ENCODE measurements at regions not wholly inside any gene's neighbourhood (a gene's known extent, or its start where the extent isn't known, plus 50 kb on each side); places are given as distances from the start of the nearest gene placed in this dataset.

DNA sequence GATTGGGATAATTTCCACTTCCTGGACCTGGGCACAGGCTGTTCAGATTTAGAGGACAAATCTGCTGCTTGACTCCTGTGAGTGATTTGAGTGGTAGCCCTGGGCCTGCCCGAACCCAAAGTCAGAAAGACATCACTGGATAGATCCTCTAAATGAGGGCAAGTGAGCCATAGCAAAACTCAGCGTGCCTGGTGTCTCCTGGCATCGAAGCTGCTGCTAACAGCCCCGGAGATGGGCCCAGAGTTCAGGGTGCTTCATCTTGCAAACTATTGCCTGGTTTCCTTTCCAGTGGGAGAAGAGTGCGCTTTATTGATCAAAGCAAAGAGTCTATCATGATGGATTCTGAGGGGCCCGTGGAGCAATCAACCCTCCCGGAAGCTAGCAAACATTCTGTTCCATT is 153.1 kb upstream of the KLHL29 start:
- TF ChIP-seq, protein P1, sequence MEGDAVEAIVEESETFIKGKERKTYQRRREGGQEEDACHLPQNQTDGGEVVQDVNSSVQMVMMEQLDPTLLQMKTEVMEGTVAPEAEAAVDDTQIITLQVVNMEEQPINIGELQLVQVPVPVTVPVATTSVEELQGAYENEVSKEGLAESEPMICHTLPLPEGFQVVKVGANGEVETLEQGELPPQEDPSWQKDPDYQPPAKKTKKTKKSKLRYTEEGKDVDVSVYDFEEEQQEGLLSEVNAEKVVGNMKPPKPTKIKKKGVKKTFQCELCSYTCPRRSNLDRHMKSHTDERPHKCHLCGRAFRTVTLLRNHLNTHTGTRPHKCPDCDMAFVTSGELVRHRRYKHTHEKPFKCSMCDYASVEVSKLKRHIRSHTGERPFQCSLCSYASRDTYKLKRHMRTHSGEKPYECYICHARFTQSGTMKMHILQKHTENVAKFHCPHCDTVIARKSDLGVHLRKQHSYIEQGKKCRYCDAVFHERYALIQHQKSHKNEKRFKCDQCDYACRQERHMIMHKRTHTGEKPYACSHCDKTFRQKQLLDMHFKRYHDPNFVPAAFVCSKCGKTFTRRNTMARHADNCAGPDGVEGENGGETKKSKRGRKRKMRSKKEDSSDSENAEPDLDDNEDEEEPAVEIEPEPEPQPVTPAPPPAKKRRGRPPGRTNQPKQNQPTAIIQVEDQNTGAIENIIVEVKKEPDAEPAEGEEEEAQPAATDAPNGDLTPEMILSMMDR (conservative IDR thresholded peaks at IDR 0.05; ENCODE audit: low read length): no peak
- H3K4me3 ChIP-seq (ENCODE audit: low read length): no peak overlapping the region
- DNase-seq (ENCODE audit: low read depth): no peak

DNA sequence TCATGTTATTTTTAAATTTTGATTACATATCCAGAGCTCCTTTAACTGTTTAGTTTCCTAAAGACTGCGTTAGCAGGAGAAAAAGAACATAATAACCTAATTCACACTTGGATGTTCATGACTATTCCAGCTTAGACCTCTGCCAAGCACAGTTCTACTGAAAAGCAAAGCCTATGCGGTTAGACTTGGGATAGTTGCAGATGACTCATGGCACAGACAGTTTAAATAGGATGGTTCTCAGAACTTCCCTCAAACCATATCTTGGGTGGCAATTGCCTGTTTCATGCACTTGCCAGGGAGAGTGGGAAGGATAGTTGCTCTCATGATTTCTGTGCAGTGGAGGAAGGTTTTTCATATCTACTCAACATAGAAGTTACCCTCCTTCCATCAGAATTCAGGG is 149.7 kb upstream of the KLHL29 start:
- TF ChIP-seq, protein P1 (conservative IDR thresholded peaks at IDR 0.05; ENCODE audit: low read length): no peak
- DNase-seq (ENCODE audit: low read depth): peak; percentile 52
- H3K4me3 ChIP-seq (ENCODE audit: low read length): no peak overlapping the region

DNA sequence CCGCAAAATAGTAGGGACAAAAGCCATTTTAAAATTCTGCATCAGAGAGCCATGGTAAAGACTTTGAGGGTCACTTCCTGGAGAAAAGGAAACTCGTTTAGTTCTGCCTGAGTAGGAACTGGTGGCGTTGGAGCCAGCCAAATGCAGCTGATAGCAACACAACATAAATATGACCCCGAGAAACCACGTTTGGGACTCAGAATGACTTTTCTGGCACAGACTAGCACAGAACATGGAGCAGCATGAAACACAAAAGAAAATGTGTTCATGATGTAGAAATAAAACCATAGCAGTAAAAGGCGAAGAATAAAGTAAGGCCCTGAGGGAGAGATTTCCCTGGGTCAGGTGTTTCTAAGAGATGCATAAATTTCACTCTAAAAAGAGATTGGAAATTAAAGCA is 149.2 kb upstream of the KLHL29 start:
- no peak overlapping the region for H3K4me3 ChIP-seq (ENCODE audit: low read length)
- no peak for DNase-seq (ENCODE audit: low read depth)
- TF ChIP-seq, protein P1 (conservative IDR thresholded peaks at IDR 0.05; ENCODE audit: low read length): no peak

DNA sequence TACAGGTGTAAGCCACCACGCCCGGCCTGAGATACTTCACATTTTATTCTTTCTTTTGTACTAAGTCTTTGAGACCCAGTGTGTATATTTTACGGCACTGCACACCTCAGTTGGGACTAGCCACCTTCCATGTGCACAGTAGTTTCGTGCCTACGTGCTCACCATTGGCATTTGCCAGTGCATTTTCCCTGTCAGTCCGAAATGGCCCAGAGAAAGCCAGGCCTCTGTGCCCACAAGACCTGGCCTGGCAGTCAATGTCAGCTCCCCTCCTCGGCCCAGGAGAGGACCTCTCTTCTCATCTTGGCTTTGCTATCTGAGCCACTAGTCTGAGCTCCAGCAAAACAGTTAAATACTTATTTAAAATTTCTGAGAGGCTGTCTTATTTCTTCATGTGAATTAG is 147.8 kb upstream of the KLHL29 start:
- DNase-seq (ENCODE audit: low read depth): no peak
- TF ChIP-seq, protein P1 (conservative IDR thresholded peaks at IDR 0.05; ENCODE audit: low read length): no peak
- no peak overlapping the region for H3K4me3 ChIP-seq (ENCODE audit: low read length)

DNA sequence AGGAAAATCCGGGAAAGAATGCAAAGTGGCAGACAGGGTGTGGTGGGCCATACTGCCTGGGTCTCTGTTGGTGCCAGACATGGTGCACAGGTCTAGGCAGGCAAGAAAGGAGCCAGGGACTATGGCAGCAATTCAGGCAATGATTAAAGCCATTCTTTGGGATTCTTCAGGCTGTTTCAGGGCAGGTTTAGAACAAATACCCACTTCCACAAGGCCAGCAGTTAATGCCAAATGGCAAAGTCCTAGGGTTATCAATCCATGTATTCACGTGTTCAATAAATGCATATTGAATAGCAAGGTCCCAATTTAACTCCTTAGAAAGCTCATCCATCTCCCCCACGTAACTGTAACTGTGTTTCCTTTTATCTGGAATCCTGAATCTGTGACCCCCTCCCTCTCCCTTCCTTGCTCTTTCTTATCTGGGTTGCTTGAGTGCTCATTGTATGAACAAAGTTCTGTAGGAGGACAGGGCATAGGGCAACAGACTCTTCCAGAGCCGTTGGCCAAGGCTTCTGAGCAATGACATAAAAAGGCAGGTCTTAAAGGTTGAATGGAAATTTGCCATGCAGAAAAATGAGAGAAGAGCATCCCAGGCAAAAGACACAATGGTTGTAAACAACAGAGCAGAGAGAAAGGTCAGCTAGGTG is 146.8 kb upstream of the KLHL29 start:
- H3K4me3 ChIP-seq (ENCODE audit: low read length): no peak overlapping the region
- DNase-seq (ENCODE audit: low read depth): no peak
- TF ChIP-seq, protein P1 (conservative IDR thresholded peaks at IDR 0.05; ENCODE audit: low read length): no peak

DNA sequence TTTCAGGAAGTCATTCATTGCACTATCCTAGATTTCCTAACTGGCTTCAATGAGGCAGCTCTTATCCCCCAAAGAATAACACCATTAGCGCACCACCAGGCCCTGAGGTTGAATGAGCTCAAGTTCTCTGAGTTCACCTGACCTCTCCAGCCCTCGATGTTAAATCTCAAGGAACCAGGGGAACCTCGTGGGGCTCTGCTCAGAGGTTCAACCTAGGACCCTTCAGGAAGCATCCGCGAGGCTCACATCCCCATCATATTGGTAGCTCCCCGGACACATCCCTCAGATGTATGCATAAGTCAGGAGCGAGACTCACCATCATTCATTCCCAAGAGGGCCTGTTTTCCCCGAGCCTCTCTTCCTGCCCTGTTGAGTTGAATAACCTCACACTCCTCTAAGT is 145.6 kb upstream of the KLHL29 start:
- TF ChIP-seq, protein P1 (conservative IDR thresholded peaks at IDR 0.05; ENCODE audit: low read length): no peak
- no peak overlapping the region for H3K4me3 ChIP-seq (ENCODE audit: low read length)
- DNase-seq (ENCODE audit: low read depth): no peak

DNA sequence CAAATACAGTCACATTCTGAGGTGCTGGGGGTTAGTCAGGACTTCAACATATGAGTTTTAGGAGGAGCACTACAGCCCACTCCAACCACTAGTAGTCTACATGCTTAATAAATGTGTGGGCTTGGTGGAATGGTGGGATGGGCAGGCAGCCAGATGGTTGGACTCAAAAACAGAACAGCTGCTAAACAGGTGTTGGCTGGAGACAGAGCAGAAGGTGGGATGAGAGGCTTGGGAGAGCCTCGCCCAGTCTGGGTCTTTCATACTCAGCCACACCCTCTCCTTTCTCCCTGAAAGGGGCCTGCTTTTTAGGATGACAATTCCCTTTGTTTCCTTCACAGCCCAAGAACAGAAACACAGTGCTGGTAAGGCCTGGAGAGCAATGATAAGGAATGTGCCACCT is 143.9 kb upstream of the KLHL29 start:
- TF ChIP-seq, protein P1 (conservative IDR thresholded peaks at IDR 0.05; ENCODE audit: low read length): no peak
- DNase-seq (ENCODE audit: low read depth): peak; percentile 9
- no peak overlapping the region for H3K4me3 ChIP-seq (ENCODE audit: low read length)

Data from AG10803 (cell line).